Endothelial cell (in vitro differentiated cells): ENCODE measurements at regions not wholly inside any gene's neighbourhood (a gene's known extent, or its start where the extent isn't known, plus 50 kb on each side); places are given as distances from the start of the nearest gene placed in this dataset.

Experiments used
- DNase-seq: peaks from one replicate; pipeline ENCODE4 v3.0.0; 2021; ENCODE audit warnings: low spot score
- H3K27ac Mint-ChIP-seq: one replicate; pipeline ENCODE4 v1.8.0; 2021; ENCODE audit warnings: mixed read lengths, inconsistent platforms; ENCODE audit not compliant: unreplicated experiment
- H3K27me3 Mint-ChIP-seq: one replicate; pipeline ENCODE4 v1.8.0; 2021; ENCODE audit warnings: mild to moderate bottlenecking, moderate library complexity, mixed read lengths, inconsistent platforms; ENCODE audit not compliant: unreplicated experiment
- H3K36me3 Mint-ChIP-seq: one replicate; pipeline ENCODE4 v1.8.0; 2021; ENCODE audit warnings: mild to moderate bottlenecking, low read depth, mixed read lengths, inconsistent platforms; ENCODE audit not compliant: unreplicated experiment
- H3K4me1 Mint-ChIP-seq: one replicate; pipeline ENCODE4 v1.8.0; 2021; ENCODE audit warnings: mild to moderate bottlenecking, mixed read lengths, inconsistent platforms; ENCODE audit not compliant: unreplicated experiment
- H3K4me3 Mint-ChIP-seq: one replicate; pipeline ENCODE4 v1.8.0; 2021; ENCODE audit warnings: mild to moderate bottlenecking, mixed read lengths, inconsistent platforms; ENCODE audit not compliant: unreplicated experiment
- H3K9me3 Mint-ChIP-seq: one replicate; pipeline ENCODE4 v1.8.0; 2021; ENCODE audit warnings: mixed read lengths, inconsistent platforms; ENCODE audit not compliant: unreplicated experiment
- TF ChIP-seq, protein P1 (sequence below): fragments of 200-600 bp; sonication (generic); IDR thresholded peaks from one replicate; pipeline ENCODE4 v1.5.0; 2021; ENCODE audit warnings: antibody characterized with exemption; ENCODE audit not compliant: unreplicated experiment

DNA sequence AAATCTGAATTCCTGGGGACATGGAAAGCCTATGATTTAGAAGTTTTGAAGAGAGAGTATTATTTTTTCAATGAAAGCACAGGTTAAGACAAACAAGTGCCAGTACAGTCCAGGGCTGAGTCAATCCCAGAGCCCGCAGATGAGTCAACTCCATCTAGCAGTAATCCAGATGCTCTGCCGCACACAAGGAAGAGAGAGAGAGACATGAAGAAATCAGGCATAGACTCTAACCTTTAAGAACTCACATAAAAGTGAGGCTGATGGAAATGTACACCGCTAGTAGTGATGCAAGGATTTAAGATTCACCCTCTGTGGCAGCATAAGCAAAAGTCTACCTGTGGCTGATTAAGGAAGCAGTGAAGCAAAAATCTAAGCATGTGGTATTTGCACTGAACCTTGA is 651.5 kb downstream of the TNS3 start:
- Mint-ChIP-seq H3K9me3 (no peaks in the 10 kb centered on the region), H3K4me1 (peaks cover 2% of the 10 kb centered on the region), H3K27ac (no peak overlapping the region), H3K4me3 (no peak overlapping the region), H3K36me3 (no peaks in the 10 kb centered on the region), H3K27me3 (no peaks in the 10 kb centered on the region)
- no peak for DNase-seq
- TF ChIP-seq, protein P1, sequence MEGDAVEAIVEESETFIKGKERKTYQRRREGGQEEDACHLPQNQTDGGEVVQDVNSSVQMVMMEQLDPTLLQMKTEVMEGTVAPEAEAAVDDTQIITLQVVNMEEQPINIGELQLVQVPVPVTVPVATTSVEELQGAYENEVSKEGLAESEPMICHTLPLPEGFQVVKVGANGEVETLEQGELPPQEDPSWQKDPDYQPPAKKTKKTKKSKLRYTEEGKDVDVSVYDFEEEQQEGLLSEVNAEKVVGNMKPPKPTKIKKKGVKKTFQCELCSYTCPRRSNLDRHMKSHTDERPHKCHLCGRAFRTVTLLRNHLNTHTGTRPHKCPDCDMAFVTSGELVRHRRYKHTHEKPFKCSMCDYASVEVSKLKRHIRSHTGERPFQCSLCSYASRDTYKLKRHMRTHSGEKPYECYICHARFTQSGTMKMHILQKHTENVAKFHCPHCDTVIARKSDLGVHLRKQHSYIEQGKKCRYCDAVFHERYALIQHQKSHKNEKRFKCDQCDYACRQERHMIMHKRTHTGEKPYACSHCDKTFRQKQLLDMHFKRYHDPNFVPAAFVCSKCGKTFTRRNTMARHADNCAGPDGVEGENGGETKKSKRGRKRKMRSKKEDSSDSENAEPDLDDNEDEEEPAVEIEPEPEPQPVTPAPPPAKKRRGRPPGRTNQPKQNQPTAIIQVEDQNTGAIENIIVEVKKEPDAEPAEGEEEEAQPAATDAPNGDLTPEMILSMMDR, result no peak

DNA sequence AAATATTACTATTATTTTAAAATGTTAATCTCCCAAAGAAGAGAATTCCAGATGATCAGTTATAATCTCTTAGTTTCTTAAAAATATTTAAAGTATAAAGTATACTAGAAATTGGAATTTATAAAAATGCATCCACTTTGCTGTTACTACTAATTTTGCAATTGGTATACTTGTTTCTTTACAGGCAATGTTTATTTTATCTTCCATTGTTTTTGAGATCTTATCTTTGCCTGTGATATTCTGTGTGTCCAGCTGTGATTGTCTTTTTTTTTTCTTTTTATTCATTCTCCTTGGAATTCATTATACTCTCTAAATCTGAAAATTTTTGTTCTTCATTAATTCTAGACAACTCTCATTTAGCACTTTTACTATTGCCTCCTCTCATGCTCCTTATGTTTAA is 652.6 kb downstream of the TNS3 start:
- no peaks in the 10 kb centered on the region for H3K9me3 Mint-ChIP-seq
- no peak overlapping the region for H3K27ac Mint-ChIP-seq
- TF ChIP-seq, protein P1, result no peak
- no peak for DNase-seq
- H3K4me1 Mint-ChIP-seq, result peaks cover 2% of the 10 kb centered on the region
- no peaks in the 10 kb centered on the region for H3K36me3 Mint-ChIP-seq
- H3K27me3 Mint-ChIP-seq, result peaks cover 2% of the 10 kb centered on the region
- no peak overlapping the region for H3K4me3 Mint-ChIP-seq

DNA sequence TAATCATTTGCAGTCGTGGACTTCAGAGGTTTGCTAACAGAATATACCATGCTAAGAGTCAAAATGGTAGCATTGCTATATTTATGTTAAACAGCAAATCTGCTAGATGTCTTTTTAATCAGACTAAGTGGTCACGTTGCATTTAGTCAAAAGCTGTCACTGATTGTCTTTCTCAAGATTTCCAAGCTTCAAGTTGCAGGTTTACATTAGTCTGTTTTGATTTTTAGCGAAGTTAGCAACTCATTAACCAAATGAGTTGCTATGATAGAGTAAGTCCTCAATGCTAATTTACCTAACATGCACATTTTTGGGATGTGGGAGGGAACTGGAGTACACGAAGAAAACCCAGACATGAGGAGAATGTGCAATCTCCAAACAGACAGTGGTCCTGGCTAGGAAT is 653.2 kb downstream of the TNS3 start:
- Mint-ChIP-seq H3K27me3 (peaks cover 2% of the 10 kb centered on the region), H3K4me3 (no peak overlapping the region), H3K36me3 (no peaks in the 10 kb centered on the region), H3K27ac (no peak overlapping the region), H3K9me3 (no peaks in the 10 kb centered on the region), H3K4me1 (peaks cover 2% of the 10 kb centered on the region)
- TF ChIP-seq, protein P1, result no peak
- DNase-seq, result no peak

DNA sequence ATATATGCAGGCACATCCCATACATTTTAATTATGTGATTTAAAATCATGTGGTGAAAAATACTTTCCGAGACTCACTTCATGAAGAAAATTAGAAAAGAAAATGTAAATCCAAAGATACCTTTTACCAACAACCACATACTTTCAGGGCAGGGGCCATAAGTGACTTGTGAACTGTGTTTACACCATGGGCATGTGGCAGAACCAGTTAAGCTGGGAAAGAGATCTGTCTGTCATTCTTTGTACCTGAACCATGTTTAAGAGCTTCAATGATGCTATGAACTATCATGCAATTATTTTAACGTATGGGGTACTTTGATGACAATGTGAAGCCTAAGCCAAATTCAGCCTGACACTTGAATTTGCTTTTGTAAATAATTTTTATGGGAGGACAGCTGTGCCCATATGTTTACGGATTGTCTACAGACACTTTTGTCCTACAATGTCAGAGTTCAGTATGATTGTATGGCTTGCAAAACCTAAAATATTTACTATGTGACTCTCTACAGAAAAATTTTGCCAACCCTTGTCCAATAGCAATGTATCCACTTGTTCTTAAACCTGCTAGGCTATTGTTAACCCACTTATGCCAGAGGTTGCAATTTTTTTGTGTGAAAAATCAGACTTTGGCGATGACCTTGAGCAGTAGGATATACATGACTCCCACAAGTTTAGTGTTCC is 654.6 kb downstream of the TNS3 start:
- Mint-ChIP-seq H3K4me3 (no peak overlapping the region), H3K27me3 (peaks cover 2% of the 10 kb centered on the region), H3K27ac (no peak overlapping the region), H3K4me1 (no peaks in the 10 kb centered on the region), H3K9me3 (no peaks in the 10 kb centered on the region), H3K36me3 (no peaks in the 10 kb centered on the region)
- TF ChIP-seq, protein P1, result no peak
- no peak for DNase-seq

DNA sequence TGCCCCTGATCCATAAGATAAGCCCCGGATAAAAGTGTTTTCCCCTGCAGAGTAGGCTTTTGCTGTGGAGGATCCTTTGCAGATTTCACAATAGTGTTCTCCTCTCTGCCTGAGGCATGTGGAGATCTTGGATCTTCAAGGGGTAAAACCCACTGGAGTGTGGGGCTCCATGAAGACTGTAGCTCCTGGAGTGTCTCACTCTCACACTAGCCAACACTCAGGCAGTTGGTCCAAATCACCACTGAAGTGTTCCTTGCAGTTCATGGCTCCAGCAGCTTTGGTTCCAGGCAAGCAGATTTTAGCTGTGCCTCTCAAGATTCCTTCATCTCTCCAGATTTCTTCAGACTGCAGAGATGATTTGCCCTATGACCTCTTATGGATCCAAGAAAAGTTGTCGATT is 665.3 kb downstream of the TNS3 start:
- Mint-ChIP-seq H3K4me3 (no peak overlapping the region), H3K27me3 (peaks cover 6% of the 10 kb centered on the region), H3K36me3 (no peaks in the 10 kb centered on the region), H3K9me3 (no peaks in the 10 kb centered on the region), H3K27ac (no peak overlapping the region), H3K4me1 (no peaks in the 10 kb centered on the region)
- TF ChIP-seq, protein P1, result no peak
- DNase-seq, result no peak
